ENCODE measurements at regions not wholly inside any gene's neighbourhood (a gene's known extent, or its start where the extent isn't known, plus 50 kb on each side); places are given as distances from the start of the nearest gene placed in this dataset.

- ATAC-seq = no peak
- Histone ChIP-seq H3K9me3 (no peaks in the 10 kb centered on the region), H3K27ac (no peak overlapping the region), H3K27me3 (ENCODE audit: insufficient read depth in 3 of 3, low read length in 2 of 3) (no peaks in the 10 kb centered on the region), H3K36me3 (ENCODE audit: insufficient read depth in 1 of 2, low read depth in 1 of 2) (no peaks in the 10 kb centered on the region), H3K4me1 (no peaks in the 10 kb centered on the region), H3K4me3 (no peak overlapping the region)
- intact Hi-C loops (cut with DNase I) = no loop called here
- no peak for TF ChIP-seq CTCF (IDR thresholded peaks at IDR 0.05)
- no peak for DNase-seq
Measured at GRCh38 chr12:70120970-70121369, 122.3 kb upstream of the CNOT2 start.

DNA sequence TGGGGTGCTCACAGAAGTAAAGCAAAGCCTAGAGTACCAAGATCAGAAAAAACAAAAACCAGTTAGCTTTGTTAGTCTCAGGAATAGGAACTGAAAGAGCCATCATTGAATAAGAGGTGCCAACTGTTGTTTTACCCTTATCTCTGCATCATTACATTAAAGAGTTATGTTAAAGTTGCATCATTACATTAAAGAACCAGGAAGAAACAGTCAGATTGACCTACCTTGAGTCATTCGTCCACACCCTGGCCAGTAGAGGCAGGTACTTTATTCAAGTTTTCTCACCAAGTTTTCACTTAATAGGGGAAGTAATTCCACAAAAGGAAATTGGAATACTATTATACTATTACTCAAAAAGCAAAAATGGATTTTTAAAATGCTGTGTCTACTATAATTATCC lies 121.7 kb upstream of the CNOT2 start:
- no peaks in the 10 kb centered on the region for H3K27me3 ChIP-seq (ENCODE audit: insufficient read depth in 3 of 3, low read length in 2 of 3)
- no peaks in the 10 kb centered on the region for H3K36me3 ChIP-seq (ENCODE audit: insufficient read depth in 1 of 2, low read depth in 1 of 2)
- WGBS, 3 donors = 88 to 97% (median 95%) methylated on average over 1 of the region's 1 CpG
- intact Hi-C loops (cut with DNase I) = no loop called here
- no peak for ATAC-seq
- no peak for DNase-seq
- H3K4me1 ChIP-seq = no peaks in the 10 kb centered on the region
- no peak for TF ChIP-seq CTCF (IDR thresholded peaks at IDR 0.05)
- H3K4me3 ChIP-seq = no peak overlapping the region
- H3K9me3 ChIP-seq = no peaks in the 10 kb centered on the region
- no peak overlapping the region for H3K27ac ChIP-seq

- TF ChIP-seq CTCF (IDR thresholded peaks at IDR 0.05) = no peak
- H3K4me3 ChIP-seq = no peak overlapping the region
- H3K36me3 ChIP-seq (ENCODE audit: insufficient read depth in 1 of 2, low read depth in 1 of 2) = no peaks in the 10 kb centered on the region
- intact Hi-C loops (cut with DNase I) = no loop called here
- WGBS, 3 donors = 72 to 80% (median 74%) methylated on average over 5 of the region's 5 CpGs
- DNase-seq = no peak
- H3K27me3 ChIP-seq (ENCODE audit: insufficient read depth in 3 of 3, low read length in 2 of 3) = no peaks in the 10 kb centered on the region
- H3K4me1 ChIP-seq = no peaks in the 10 kb centered on the region
- no peak overlapping the region for H3K27ac ChIP-seq
- no peak for ATAC-seq
- H3K9me3 ChIP-seq = no peaks in the 10 kb centered on the region
Measured at GRCh38 chr12:70122804-70123203, 120.4 kb upstream of the CNOT2 start.

DNA sequence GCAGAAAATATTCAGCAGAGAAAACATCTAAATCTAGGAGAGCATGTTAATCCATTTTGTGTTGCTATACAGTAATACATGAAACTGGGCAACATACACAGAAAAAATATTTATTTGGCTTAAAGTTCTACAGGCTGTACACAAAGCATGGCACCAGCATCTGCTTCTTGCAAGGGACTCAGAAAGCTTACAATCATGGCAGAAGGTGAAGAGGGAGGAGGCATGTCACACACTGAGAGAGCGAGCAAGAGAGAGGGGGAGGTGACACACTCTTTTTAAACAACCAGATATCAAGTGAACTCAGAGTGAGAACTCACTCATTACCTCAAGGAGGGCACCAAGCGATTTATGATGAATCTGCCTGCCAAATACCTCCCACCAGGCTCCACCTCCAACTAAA lies 94.2 kb upstream of the CNOT2 start:
- H3K4me1 ChIP-seq = no peaks in the 10 kb centered on the region
- no peaks in the 10 kb centered on the region for H3K36me3 ChIP-seq (ENCODE audit: insufficient read depth in 1 of 2, low read depth in 1 of 2)
- ATAC-seq (no peak), DNase-seq (no peak)
- intact Hi-C loops (cut with DNase I) = no loop called here
- H3K4me3 ChIP-seq = no peak overlapping the region
- WGBS, 3 donors = 74 to 93% (median 80%) methylated on average over 2 of the region's 2 CpGs
- no peak overlapping the region for H3K27ac ChIP-seq
- no peak for TF ChIP-seq CTCF (IDR thresholded peaks at IDR 0.05)
- no peaks in the 10 kb centered on the region for H3K27me3 ChIP-seq (ENCODE audit: insufficient read depth in 3 of 3, low read length in 2 of 3)
- no peaks in the 10 kb centered on the region for H3K9me3 ChIP-seq

GRCh38 chr12:70149665-70150064 lies 93.6 kb upstream of the CNOT2 start:
- no peak for ATAC-seq
- no peaks in the 10 kb centered on the region for H3K36me3 ChIP-seq (ENCODE audit: insufficient read depth in 1 of 2, low read depth in 1 of 2)
- no peak for TF ChIP-seq CTCF (IDR thresholded peaks at IDR 0.05)
- H3K4me1 ChIP-seq = no peaks in the 10 kb centered on the region
- H3K4me3 ChIP-seq = no peak overlapping the region
- H3K9me3 ChIP-seq = no peaks in the 10 kb centered on the region
- no peak for DNase-seq
- H3K27me3 ChIP-seq (ENCODE audit: insufficient read depth in 3 of 3, low read length in 2 of 3) = no peaks in the 10 kb centered on the region
- H3K27ac ChIP-seq = no peak overlapping the region
- intact Hi-C loops (cut with DNase I) = no loop called here
